ENCODE measurements at regions not wholly inside any gene's neighbourhood (a gene's known extent, or its start where the extent isn't known, plus 50 kb on each side); places are given as distances from the start of the nearest gene placed in this dataset.

- no peak for TF ChIP-seq REST (IDR thresholded peaks at IDR 0.05; ENCODE audit: low read depth)
- no peak for TF ChIP-seq ELF1 (IDR thresholded peaks at IDR 0.05; ENCODE audit: borderline replicate concordance, low read depth)
- TF ChIP-seq CBX3 (IDR thresholded peaks at IDR 0.05; ENCODE audit: low read depth) = no peak
- no peak for TF ChIP-seq FOSL1 (IDR thresholded peaks at IDR 0.05; ENCODE audit: low read depth)
- no peak for TF ChIP-seq ZFX (IDR thresholded peaks at IDR 0.05)
- no peak for TF ChIP-seq RAD21 (IDR thresholded peaks at IDR 0.05; ENCODE audit: low read depth)
- TF ChIP-seq SRF (IDR thresholded peaks at IDR 0.05; ENCODE audit: low read depth) = no peak
- no peak for TF ChIP-seq SP1 (IDR thresholded peaks at IDR 0.05; ENCODE audit: low read depth)
Observed at GRCh38 chr14:101397206-101397605, 164.1 kb upstream of the DIO3 start (continued).

- Histone ChIP-seq H2AFZ (ENCODE audit: low read depth, low read length, poor library complexity, severe bottlenecking) (no peak overlapping the region), H4K20me1 (ENCODE audit: insufficient read depth) (no peaks in the 10 kb centered on the region), H3K27ac (ENCODE audit: low read depth, low read length) (no peak overlapping the region), H3K9me2 (ENCODE audit: insufficient read depth) (no peaks in the 10 kb centered on the region), H3K4me1 (ENCODE audit: control insufficient read depth in 1 of 2, insufficient read depth in 2 of 2, low read length in 2 of 2) (no peaks in the 10 kb centered on the region), H3K79me2 (ENCODE audit: insufficient read depth, low read length) (no peaks in the 10 kb centered on the region), H3K9me3 (ENCODE audit: control insufficient read depth in 1 of 2, insufficient read depth in 1 of 2, low read depth in 1 of 2, low read length in 2 of 2) (no peaks in the 10 kb centered on the region), H3K9ac (ENCODE audit: low read length) (no peak overlapping the region), H3K4me2 (ENCODE audit: low read length) (no peak overlapping the region), H3K36me3 (ENCODE audit: control insufficient read depth in 1 of 2, insufficient read depth in 2 of 2, low read length in 2 of 2) (no peaks in the 10 kb centered on the region), H3K27me3 (ENCODE audit: insufficient read depth, low read length) (peaks cover 12% of the 10 kb centered on the region), H3K4me3 (replicated peaks in 1 of 2; ENCODE audit: low read depth in 1 of 2, low read length in 2 of 2) (no peak overlapping the region)
- intact Hi-C loops (cut with micrococcal nuclease) = no loop called here
- POLR2A ChIA-PET = no interaction called here
- TF ChIP-seq SRF (IDR thresholded peaks at IDR 0.05; ENCODE audit: low read depth) = no peak
- TF ChIP-seq FOSL1 (IDR thresholded peaks at IDR 0.05; ENCODE audit: low read depth) = no peak
- no peak for TF ChIP-seq POLR2A (IDR thresholded peaks at IDR 0.05; ENCODE audit: borderline replicate concordance, extremely low read depth, insufficient read depth, insufficient read length)
- TF ChIP-seq YY1 (IDR thresholded peaks at IDR 0.05; ENCODE audit: extremely low read depth, insufficient replicate concordance, low read depth, low read length) = no peak
- no peak for TF ChIP-seq ZNF274 (IDR thresholded peaks at IDR 0.05; ENCODE audit: low read depth, low read length)
- RAD21 ChIA-PET (ENCODE audit: low non-redundant PET in 1 of 2, low total read pairs in 2 of 2, uncharacterized antibody in 2 of 2, unreplicated experiment in 2 of 2) = no interaction called here
- CTCF ChIA-PET = no interaction called here
- no peak for ATAC-seq
- no peak for DNase-seq (ENCODE audit: low read depth, low spot score)
- BruUV-seq (replicated peaks) = no TSS peak
Observed at GRCh38 chr14:101398011-101398410, 163.3 kb upstream of the DIO3 start.
